Cardiac fibroblast (primary cell): ENCODE measurements at regions not wholly inside any gene's neighbourhood (a gene's known extent, or its start where the extent isn't known, plus 50 kb on each side); places are given as distances from the start of the nearest gene placed in this dataset.

Experiments
- DNase-seq, 2 donors: peaks; one replicate each; pipeline versions ENCODE4 v3.0.0 to v3.0.0-alpha.2; 2010; ENCODE audit warnings: low read depth in 2 of 2
- H3K4me3 ChIP-seq, 2 donors: replicated peaks in 1 of 2; 1 replicate in 1 of 2; 2 replicates in 1 of 2; pipeline ENCODE4 v1.5.1; 2011; ENCODE audit warnings: low read depth in 2 of 2, low read length in 2 of 2, mild to moderate bottlenecking in 2 of 2, moderate library complexity in 1 of 2
- TF ChIP-seq, protein P1 (sequence below): IDR thresholded peaks from one replicate; pipeline ENCODE4 v1.5.1; 2011; ENCODE audit warnings: low read depth, mild to moderate bottlenecking, low read length, inconsistent platforms

DNA sequence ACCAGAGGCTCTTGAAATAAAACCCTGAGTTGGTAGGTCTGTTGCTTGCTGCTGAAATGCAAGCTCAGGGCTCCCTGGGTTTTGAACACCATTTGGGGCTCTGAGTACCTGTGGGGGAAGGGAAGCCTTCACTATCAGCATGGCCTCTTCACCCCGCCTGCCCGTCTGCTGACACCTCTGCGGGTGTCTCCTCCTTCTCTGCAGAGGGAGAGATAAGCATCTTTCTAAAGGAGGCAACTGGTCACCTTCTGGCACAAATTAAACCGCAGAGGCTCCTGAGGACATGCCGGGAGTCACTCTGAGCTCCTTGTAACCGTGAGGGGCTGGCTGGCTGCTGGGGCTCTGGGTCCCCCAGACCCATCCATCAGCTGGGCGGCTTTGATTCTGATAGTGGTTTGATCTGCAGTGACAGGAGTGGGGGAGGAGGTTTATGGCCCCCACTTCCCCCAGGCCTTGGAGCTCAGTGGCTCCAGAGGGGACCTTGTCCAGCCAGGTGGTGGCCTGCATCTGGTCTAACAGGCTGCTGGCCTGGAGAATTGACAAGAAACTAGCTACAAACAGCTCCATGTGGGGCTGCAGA, 123.5 kb downstream of the IRF8 start:
- no peak for DNase-seq
- TF ChIP-seq, protein P1, sequence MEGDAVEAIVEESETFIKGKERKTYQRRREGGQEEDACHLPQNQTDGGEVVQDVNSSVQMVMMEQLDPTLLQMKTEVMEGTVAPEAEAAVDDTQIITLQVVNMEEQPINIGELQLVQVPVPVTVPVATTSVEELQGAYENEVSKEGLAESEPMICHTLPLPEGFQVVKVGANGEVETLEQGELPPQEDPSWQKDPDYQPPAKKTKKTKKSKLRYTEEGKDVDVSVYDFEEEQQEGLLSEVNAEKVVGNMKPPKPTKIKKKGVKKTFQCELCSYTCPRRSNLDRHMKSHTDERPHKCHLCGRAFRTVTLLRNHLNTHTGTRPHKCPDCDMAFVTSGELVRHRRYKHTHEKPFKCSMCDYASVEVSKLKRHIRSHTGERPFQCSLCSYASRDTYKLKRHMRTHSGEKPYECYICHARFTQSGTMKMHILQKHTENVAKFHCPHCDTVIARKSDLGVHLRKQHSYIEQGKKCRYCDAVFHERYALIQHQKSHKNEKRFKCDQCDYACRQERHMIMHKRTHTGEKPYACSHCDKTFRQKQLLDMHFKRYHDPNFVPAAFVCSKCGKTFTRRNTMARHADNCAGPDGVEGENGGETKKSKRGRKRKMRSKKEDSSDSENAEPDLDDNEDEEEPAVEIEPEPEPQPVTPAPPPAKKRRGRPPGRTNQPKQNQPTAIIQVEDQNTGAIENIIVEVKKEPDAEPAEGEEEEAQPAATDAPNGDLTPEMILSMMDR = no peak
- H3K4me3 ChIP-seq = no peak overlapping the region

DNA sequence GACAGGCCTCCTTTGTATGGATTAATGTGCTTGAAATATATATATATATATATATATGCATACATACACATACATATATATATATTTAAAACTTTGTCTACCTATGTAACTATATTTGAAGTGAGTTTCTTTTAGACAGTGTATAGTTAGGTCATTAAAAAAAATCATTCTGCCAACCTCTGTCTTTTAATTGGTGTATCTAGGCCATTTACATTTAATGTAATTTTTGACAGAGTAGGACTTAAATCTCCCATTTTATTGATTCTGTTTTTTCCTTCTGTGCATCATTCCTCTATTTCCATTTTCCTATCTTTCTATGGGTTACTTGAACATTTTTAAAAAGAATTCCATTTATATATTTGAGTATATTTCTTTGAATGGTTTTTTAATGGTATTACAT, 125.2 kb downstream of the IRF8 start:
- DNase-seq = no peak
- no peak overlapping the region for H3K4me3 ChIP-seq
- TF ChIP-seq, protein P1 = no peak

DNA sequence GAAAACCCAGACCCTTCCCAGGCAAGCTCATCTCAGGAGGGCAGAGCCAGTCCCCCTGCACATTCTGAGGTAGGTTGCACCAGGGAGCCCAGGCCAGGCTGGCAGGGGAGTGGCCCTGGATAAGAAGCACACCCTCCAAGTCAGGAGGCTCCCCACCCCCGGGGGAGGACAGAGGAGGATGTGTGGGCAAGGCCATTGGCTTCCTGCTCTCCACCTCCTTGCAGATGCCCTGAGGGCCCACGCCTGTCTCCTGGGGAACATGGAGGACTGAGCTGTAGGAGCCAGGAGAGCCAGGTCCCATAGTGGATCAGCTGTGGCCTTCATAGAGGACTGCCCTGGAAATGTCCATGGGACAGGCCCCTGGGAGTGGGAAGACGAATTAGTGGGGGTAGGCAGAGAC, 126.7 kb downstream of the IRF8 start:
- no peak overlapping the region for H3K4me3 ChIP-seq
- no peak for DNase-seq
- TF ChIP-seq, protein P1 = no peak

DNA sequence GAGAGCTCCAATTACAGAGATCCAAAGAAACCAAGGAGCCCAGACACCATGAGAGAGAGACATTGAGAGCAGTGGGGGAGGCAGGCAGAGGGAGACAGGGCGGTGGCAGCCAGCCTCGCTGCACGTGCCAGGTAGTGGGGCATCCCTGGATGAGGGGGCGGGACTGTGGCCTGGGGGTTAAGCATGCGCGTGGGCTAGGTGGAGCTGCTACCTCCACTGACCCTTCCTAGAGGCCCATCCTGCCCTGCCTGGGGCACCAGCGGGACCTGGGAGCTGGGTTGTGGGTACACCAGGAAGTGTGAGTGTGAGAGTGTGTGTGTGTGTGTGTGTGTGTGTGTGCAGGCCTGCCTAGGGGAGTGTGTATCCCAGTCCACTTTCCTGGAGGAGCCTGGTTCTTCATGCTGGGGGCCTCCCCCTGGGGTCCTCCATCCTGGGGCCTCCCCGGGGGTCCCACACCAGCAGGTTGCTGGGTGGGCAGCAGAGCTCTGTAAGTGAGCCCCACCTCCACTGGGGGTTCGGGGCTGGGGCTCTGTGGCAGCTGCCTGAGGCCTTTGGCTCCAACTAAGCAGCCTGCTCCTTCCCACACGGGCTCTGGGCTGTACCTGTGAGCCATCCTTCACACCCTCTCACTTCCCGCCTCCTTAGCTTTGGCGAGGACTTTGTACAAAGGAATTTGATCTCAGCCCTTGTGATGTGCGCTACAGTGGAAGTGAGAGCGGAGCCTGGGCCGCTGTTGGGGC, 127.4 kb downstream of the IRF8 start:
- TF ChIP-seq, protein P1 = no peak
- no peak overlapping the region for H3K4me3 ChIP-seq
- DNase-seq = no peak

DNA sequence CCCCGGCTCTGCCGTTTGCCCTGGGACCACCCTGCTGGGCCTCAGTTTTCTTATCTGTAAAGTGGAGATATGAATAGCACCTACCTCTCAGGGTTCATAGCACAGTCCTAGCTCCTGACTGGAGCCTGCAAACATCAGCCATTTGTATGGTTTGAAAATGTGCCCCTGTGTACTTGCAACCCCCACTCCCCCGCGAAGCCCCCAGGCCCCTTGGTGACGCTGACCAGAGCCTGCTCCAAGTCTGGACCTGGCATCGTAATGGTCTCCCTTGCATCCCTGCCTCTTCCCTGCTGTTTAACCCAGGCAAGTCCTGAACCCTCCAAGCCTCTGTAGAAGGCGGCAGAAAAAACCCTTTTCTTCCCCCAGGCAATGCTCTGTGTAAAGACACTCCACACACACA, 128.0 kb downstream of the IRF8 start:
- DNase-seq = no peak
- H3K4me3 ChIP-seq = no peak overlapping the region
- TF ChIP-seq, protein P1 = no peak

DNA sequence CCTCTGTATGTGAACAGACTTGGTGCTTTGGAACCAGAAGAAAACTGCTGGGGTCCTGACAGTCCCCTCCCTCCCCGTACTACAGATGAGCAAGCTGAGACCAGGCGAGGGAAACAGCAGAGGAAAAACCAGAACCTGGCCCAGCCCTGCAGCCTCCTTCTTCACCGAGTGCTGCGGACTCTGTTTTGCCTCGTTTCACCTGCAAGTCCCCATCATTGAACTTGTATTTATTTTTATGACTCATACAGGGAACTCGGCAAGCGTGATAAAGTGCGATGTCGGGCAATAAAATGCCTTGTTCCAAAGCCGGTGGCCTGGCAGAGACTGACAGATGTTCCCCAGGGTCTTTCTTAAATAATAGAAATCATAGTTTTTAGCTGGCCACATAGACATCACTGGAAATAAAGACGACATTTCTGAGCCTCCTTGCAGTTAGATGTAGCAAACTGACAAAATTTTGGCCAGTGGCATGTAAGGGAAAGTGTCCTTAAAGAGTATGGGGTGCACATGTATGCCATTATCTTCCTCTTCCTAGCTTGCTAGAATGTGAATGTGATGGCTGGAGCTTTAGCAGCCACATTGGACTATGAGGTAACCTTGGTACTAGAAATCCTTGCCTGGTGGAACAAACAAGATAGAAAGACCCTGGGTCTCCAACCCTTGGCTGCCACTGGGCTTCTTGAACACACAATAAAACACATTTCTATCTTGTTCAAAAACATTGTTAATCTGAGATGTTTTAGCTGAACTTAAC, 128.6 kb downstream of the IRF8 start:
- TF ChIP-seq, protein P1 = no peak

More for the DNA sequence above, 128.6 kb downstream of the IRF8 start:
- DNase-seq = no peak
- no peak overlapping the region for H3K4me3 ChIP-seq
